ENCODE measurements at regions not wholly inside any gene's neighbourhood (a gene's known extent, or its start where the extent isn't known, plus 50 kb on each side); places are given as distances from the start of the nearest gene placed in this dataset.

- TF ChIP-seq POLR2A (IDR thresholded peaks at IDR 0.05) (no peak), CTCF (IDR thresholded peaks at IDR 0.05) (no peak)
These were observed 64.6 kb upstream of the COL13A1 start for GRCh38 chr10:69736886-69737641.

Measured in heart left ventricle (tissue), 13 donors.